C4-2B (cell line): ENCODE measurements at regions not wholly inside any gene's neighbourhood (a gene's known extent, or its start where the extent isn't known, plus 50 kb on each side); places are given as distances from the start of the nearest gene placed in this dataset.

ENCODE experiments used
- CTCF ChIP-seq: fragments of 450-650 bp; conservative IDR thresholded peaks from 2 replicates; pipeline ENCODE4 v1.5.1; 2017; ENCODE audit warnings: mild to moderate bottlenecking
- ZFX ChIP-seq: fragments of 450-650 bp; IDR thresholded peaks from 2 replicates; pipeline ENCODE4 v1.6.1; 2017

- TF ChIP-seq CTCF (no peak), ZFX (no peak)
Observed at GRCh38 chr2:129233166-129233565, 746.3 kb upstream of the RAB6C start.
